OCI-LY3 (cell line): ENCODE measurements at regions not wholly inside any gene's neighbourhood (a gene's known extent, or its start where the extent isn't known, plus 50 kb on each side); places are given as distances from the start of the nearest gene placed in this dataset.

Experiments used
- H2AFZ ChIP-seq: fragments of 200-600, 300-600 bp; shearing (Covaris generic); 2 replicates; pipeline ENCODE4 v1.6.0; 2014; ENCODE audit warnings: antibody characterized with exemption, low read depth, low read length
- H3K27ac ChIP-seq: fragments of 200-600, 300-600 bp; sonication (generic); 2 replicates; pipeline ENCODE4 v1.5.1; 2014; ENCODE audit warnings: mild to moderate bottlenecking, low read length, moderate library complexity, mixed read lengths
- H3K27me3 ChIP-seq: fragments of 200-600, 300-600 bp; sonication (generic); 2 replicates; pipeline ENCODE4 v1.6.1; 2014; ENCODE audit warnings: low read depth, low read length, mixed read lengths
- H3K36me3 ChIP-seq: fragments of 200-600, 300-600 bp; sonication (generic); replicated peaks from 2 replicates; pipeline ENCODE3; 2014; ENCODE audit warnings: low read depth, low read length, mixed read lengths
- H3K4me1 ChIP-seq: fragments of 300-600, 200-600 bp; sonication (generic); 2 replicates; pipeline ENCODE4 v1.6.1; 2014; ENCODE audit warnings: low read length, mixed read lengths
- H3K4me2 ChIP-seq: fragments of 200-600, 300-600 bp; sonication (generic); 2 replicates; pipeline ENCODE4 v1.6.1; 2014; ENCODE audit warnings: low read length, mixed read lengths
- H3K4me3 ChIP-seq: fragments of 300-600, 200-600 bp; sonication (generic); 2 replicates; pipeline ENCODE4 v1.5.1; 2014; ENCODE audit warnings: antibody characterized with exemption, mild to moderate bottlenecking, low read length, moderate library complexity
- H3K79me2 ChIP-seq: fragments of 300-600, 200-600 bp; shearing (Covaris generic); 2 replicates; pipeline ENCODE4 v1.6.1; 2014; ENCODE audit warnings: mild to moderate bottlenecking, low read length, mixed read lengths
- H3K9ac ChIP-seq: fragments of 300-600, 200-600 bp; shearing (Covaris generic); 2 replicates; pipeline ENCODE4 v1.6.0; 2014; ENCODE audit warnings: mild to moderate bottlenecking, low read length, moderate library complexity
- H3K9me3 ChIP-seq: fragments of 200-600, 300-600 bp; shearing (Covaris generic); 2 replicates; pipeline ENCODE4 v1.6.1; 2014; ENCODE audit warnings: low read length, mixed read lengths; ENCODE audit not compliant: insufficient read depth
- H4K20me1 ChIP-seq: fragments of 200-600, 300-600 bp; sonication (generic); 2 replicates; pipeline ENCODE4 v1.6.1; 2016; ENCODE audit warnings: low read length, mixed read lengths; ENCODE audit not compliant: insufficient read depth
- CTCF ChIP-seq: fragments of 200-600, 300-600 bp; sonication (generic); IDR thresholded peaks from 2 replicates; pipeline ENCODE4 v1.5.1; 2014; ENCODE audit warnings: antibody characterized with exemption, low read length, low read depth
- EZH2phosphoT487 ChIP-seq: fragments of 200-600 bp; shearing (Covaris generic); IDR thresholded peaks from 2 replicates; pipeline ENCODE4 v1.6.1; 2018; ENCODE audit warnings: antibody characterized with exemption, mixed run types, low read depth

GRCh38 chr10:94052281-94052680 is 58.5 kb downstream of the PLCE1 start:
- TF ChIP-seq EZH2phosphoT487 (no peak), CTCF (no peak)
- H3K9me3 ChIP-seq = no peaks in the 10 kb centered on the region
- H3K27me3 ChIP-seq = no peaks in the 10 kb centered on the region
- H3K79me2 ChIP-seq = no peaks in the 10 kb centered on the region
- H3K4me1 ChIP-seq = no peaks in the 10 kb centered on the region
- H3K4me3 ChIP-seq = no peak overlapping the region
- H3K9ac ChIP-seq = no peak overlapping the region
- no peaks in the 10 kb centered on the region for H3K36me3 ChIP-seq
- H4K20me1 ChIP-seq = no peaks in the 10 kb centered on the region
- no peak overlapping the region for H2AFZ ChIP-seq
- H3K4me2 ChIP-seq = no peak overlapping the region
- H3K27ac ChIP-seq = no peak overlapping the region

GRCh38 chr10:94052866-94053791 is 59.4 kb downstream of the PLCE1 start:
- TF ChIP-seq EZH2phosphoT487 (no peak), CTCF (no peak)
- no peaks in the 10 kb centered on the region for H3K27me3 ChIP-seq
- no peaks in the 10 kb centered on the region for H4K20me1 ChIP-seq
- no peaks in the 10 kb centered on the region for H3K79me2 ChIP-seq
- H3K36me3 ChIP-seq = no peaks in the 10 kb centered on the region
- H3K9ac ChIP-seq = no peak overlapping the region
- H3K4me2 ChIP-seq = no peak overlapping the region
- H2AFZ ChIP-seq = no peak overlapping the region
- H3K27ac ChIP-seq = no peak overlapping the region
- H3K4me3 ChIP-seq = no peak overlapping the region
- H3K9me3 ChIP-seq = no peaks in the 10 kb centered on the region
- no peaks in the 10 kb centered on the region for H3K4me1 ChIP-seq

GRCh38 chr10:94059178-94059883 is 65.6 kb downstream of the PLCE1 start:
- no peaks in the 10 kb centered on the region for H3K36me3 ChIP-seq
- no peak overlapping the region for H3K4me2 ChIP-seq
- H3K4me1 ChIP-seq = no peaks in the 10 kb centered on the region
- no peaks in the 10 kb centered on the region for H4K20me1 ChIP-seq
- no peak overlapping the region for H2AFZ ChIP-seq
- no peaks in the 10 kb centered on the region for H3K79me2 ChIP-seq
- TF ChIP-seq CTCF (no peak), EZH2phosphoT487 (no peak)
- H3K27ac ChIP-seq = no peak overlapping the region
- H3K4me3 ChIP-seq = no peak overlapping the region
- no peaks in the 10 kb centered on the region for H3K27me3 ChIP-seq
- no peak overlapping the region for H3K9ac ChIP-seq
- no peaks in the 10 kb centered on the region for H3K9me3 ChIP-seq

GRCh38 chr10:94061026-94061425 is 67.3 kb downstream of the PLCE1 start:
- Histone ChIP-seq H2AFZ (no peak overlapping the region), H3K36me3 (no peaks in the 10 kb centered on the region), H3K4me2 (no peak overlapping the region), H3K9ac (no peak overlapping the region), H3K4me1 (no peaks in the 10 kb centered on the region), H3K79me2 (no peaks in the 10 kb centered on the region), H3K4me3 (no peak overlapping the region), H3K27me3 (no peaks in the 10 kb centered on the region), H3K27ac (no peak overlapping the region), H3K9me3 (no peaks in the 10 kb centered on the region), H4K20me1 (no peaks in the 10 kb centered on the region)
- TF ChIP-seq EZH2phosphoT487 (no peak), CTCF (no peak)
